IPS DF 19.7 (cell line): ENCODE measurements at regions not wholly inside any gene's neighbourhood (a gene's known extent, or its start where the extent isn't known, plus 50 kb on each side); places are given as distances from the start of the nearest gene placed in this dataset.

Source experiments
- DNase-seq: peaks from one replicate; pipeline ENCODE4 v3.0.0-alpha.2; 2013; ENCODE audit warnings: low read depth, low spot score

DNA sequence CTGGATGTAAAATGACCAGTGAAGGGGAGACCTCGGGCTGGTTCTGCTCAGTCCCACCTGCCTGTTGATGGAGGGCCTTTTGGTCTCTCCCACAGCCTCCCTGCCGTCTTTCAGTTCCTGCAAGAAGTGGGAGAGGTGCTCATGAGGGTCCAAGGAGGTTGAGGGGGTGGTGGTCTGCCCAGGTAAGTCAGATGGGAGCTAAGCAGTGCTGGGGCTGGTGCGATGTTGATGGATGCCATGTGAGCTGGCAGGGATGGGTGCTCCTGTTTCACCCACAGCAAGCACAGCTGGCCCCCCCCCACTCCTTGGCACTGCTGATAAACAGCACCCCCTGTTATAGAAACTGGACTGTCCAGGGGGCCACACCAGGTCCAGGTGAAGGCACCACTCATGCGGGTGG, 145.6 kb downstream of the NSG2 start:
- DNase-seq = no peak

DNA sequence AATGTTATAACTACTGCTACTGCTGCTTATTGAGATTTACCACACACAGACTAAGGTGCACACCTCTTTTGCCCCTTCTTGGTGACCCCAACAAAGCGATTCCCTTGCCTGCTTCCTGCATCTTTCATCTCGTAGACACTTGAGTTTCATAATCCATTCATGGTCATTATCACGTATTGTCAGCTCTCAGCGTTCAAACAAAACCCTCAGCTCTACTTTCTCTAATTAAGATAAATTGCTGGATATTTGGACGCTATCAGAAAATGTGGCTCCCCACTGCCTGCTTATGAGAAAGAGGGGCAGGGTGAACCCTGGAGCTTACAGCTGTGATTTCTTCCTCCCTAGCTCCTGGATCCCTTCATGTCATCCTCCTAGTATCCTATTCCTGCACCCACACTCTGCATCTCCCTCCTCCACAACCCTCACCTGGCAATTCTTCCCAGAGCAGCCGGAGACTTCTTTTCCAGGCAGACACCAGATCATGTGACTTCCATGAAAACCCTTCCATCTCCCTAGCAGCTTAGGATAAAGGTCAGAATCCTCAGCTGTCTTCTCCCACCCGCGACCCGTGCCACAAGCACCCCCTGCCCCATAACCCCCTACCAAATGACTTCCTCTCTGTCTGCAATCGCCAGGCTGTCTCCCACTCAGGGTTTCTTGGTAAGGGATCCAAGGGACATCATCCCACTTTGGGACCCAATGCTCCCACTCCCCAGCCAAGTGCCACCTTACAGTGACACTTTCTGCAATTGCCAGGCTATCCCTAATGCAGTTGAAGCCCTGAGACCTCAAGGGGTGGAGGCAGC, 146.5 kb downstream of the NSG2 start:
- no peak for DNase-seq

DNA sequence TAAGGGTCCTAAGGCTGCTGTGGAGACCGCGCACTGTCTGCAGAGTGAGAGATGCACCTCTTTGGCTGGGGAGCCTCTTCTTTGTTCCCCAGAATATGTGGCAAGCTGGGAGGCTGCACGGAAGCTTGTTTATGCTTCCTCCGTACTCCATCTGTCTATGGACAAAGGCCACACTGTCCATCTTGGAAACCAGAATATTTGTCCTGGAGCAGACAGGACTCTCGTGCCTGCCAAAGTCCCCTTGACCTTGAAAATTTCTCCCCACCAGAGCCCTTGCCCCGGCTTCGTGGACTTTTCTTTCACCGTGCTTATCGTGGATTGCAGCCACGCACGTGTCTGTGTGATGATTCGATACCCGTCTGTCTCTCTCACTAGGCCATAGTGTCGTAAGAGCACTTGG, 147.4 kb downstream of the NSG2 start:
- DNase-seq = no peak

DNA sequence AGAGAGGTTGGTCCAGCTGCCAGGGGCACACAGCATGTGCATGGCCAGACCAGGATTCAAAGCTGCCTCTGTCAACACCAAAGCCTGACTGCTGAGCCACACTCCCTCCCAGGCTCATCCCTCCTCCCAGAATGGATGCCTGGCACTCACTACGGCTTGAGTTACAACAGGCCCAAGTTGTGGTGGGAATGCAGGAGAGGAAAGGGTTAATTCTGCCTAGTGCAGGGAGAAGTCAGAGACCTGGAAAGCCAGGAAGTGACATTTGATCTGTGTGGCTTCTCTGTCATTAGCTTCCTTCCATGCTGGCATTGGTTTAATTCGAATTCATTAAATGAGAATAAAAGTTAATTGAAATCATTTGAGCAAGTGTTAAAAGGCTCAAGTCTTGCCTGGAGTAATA, 150.0 kb downstream of the NSG2 start:
- DNase-seq = peak; percentile 33

DNA sequence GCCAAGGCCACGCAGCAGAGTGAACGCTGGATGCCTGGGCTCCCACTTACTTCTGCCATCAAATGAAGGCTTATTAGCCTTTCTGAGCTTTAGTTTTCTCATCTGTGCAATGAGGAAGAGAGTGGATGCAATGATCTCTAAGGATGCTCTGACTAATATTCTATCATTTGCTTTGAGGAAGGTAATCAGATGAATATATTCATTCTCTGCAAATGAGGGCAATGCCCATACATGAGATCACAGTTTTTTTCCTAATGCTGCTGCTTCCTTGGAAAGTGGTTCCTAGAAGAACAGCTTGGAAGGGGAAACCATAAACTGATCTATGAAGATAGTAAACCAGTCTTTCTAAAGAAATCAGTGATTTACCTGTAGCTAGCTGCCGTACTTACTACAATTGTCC, 152.4 kb downstream of the NSG2 start:
- DNase-seq = no peak

DNA sequence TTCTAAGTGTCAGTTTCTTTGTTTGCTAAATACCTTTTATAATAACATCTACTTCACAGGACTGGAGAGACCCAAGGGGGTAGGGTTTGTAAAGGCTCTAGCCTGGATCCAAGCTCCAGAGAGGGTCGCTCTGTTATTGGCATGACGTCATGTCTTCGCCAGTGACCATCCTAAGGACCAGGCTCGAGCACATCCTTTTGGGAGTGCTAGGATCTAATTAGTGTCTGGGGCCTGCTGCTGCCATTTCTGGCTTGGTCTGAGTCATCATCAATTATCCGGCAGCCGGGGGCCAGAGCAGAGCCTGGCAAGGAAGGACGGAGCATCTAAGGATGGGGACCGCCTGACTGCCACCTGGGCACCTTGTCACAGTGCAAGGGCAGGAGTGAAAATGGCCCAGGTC, 153.0 kb downstream of the NSG2 start:
- DNase-seq = no peak

DNA sequence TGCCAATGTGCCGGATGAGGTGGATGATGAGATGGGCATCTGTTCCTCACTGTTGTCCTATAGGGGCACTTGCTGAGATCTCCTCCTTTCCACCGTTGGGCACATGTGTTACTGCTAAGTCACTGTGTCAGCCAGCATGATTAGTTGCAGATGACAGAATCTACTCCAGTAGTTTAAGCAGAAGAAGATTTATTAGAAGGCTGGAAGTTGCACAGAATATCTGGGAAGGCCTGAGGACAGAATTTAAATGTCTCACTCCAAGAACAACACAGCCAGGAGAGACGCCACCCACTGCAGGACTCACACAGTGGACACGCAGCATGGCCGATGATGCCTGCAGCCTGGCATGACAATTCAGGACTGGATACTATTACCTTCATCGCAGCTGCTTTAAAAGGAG, 157.5 kb downstream of the NSG2 start:
- DNase-seq = no peak

DNA sequence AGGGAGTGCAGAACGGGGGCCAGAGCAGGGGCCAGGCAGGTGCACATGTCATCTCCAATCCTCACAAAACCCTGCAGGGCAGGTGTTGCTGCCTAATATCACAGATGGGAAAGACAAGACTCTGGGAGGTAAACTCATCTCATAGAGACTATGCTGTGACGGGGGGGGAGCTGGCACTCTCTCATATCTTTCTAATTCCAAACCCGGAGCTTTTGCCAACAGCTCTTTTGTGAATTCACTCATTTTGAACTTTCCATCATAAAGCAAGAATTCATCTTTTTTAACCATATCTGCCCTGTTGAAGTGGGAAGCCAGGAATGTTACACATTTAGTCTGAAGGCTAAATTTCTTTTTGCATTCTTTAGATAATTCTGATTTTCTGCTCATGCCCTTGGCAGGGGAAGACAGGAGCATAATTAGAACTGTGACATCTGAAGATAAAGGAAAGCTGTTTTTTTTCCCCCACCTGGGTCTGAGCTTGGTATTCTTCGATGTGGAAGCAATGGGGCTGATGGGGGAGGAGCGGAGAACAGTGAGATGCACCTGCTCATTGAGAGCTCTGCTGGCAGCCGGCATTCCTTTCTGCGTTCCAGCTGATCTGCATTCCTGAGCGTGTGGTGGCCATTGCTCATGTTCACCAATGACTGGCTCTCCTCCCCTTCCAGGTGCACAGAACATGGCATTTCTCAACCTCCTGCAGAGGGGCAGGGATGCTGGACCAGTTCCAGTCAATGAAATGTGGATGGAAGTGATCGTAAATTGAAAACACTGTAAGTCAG, 159.2 kb downstream of the NSG2 start:
- DNase-seq = peak; percentile 75

DNA sequence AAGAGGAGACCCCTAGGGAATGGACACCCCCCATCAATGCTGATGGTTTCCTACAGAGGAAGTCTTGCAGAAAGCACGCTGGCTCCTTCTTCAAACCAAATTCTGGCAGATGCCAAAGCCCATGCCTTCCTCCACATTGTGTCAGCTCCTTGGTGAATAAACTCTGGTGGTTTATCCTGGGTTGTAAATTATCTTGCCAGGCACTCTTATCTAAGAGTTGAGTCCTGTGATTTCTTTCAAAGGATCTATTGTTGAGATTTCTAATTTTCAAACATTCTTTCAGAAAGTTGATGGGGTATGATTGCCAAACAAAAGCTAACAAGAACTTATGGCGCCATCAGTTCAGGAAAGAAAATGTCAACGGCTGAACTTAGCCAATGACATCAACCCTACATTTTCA, 160.4 kb downstream of the NSG2 start:
- no peak for DNase-seq

DNA sequence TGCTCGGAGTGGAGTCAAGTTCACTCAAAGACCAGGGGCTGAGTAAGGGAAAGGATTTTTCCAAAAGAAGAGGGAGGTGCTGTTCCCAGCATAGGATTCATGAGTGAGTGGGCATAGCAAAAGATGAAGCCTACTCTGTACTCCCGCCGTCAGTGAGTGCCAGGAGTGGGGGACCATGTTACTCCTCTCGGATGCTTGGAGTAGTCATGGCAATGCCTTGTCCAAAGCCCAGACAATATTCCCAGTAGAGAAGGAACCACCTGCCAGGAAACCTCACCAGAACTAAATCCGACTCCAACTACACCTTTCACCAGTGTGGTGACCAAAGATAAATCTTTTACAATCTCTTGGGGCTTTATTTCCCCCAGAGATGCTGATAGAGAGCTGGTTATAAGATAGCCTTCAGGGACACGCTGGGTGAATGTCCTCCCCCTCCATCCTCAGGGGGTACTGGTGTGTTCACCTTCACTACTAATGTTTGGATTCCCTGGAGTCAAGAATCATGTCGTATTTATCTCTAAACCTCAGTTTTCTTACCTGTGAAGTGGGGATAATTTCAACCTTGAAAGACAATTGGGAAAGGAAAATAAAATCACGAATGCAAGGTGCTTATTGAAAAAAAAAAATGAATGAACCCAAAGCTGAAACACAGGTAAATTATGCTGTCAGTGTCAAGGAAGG, 165.2 kb downstream of the NSG2 start:
- no peak for DNase-seq

DNA sequence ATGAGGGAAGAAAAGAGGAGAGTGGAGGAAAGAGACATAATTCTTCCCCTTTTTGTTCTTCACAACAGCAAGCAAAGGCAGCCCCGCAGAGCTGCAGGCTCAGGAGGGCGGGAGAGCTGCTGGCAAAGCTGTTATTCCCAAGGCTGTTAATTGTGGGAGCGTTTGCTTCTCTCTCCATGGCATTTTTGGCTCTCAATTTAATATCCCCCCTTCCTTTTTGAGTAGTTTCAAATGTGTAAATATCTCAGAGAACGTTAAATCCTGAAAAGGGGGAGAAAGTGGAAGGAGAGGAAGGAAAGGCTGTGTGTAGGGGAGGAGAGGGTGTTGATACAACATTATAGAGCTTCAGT, 165.7 kb downstream of the NSG2 start:
- DNase-seq = no peak

DNA sequence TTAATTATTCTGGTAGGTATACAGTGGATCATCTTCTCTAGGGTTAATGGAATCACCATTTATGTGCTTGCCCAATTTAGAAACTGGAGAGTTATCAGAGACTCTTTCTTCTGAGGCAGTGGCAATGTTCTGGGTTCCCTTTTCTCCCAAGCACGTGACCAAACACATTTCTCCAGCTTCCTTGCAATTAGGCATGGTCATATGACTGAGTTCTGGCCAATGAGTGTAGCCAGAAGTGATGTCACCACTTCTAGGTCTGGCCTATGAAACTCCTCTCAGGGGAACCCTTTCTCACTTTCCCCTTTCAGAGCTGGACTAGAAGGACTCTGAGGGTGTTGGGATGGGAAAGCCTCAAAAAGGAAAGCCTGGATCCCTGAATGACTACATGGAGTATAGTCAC, 172.0 kb downstream of the NSG2 start:
- no peak for DNase-seq

DNA sequence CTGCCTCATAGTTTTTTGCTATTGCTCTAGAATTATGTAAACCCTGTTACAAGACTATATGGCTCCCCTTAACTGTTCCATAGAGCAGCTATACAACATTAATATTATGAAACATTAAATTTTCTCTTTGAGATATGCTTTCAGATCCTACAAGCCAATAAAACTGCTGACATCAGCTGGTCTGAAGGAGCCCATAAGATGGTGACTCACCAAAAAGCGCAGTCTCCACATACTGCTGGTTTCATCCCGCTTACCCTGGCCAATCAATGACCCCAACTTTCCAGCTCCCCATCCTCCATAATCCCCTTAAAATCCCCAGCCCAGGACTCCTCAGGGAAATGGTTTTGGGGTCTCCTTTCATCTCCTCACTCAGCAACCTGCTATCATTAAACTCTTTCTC, 172.7 kb downstream of the NSG2 start:
- DNase-seq = no peak

DNA sequence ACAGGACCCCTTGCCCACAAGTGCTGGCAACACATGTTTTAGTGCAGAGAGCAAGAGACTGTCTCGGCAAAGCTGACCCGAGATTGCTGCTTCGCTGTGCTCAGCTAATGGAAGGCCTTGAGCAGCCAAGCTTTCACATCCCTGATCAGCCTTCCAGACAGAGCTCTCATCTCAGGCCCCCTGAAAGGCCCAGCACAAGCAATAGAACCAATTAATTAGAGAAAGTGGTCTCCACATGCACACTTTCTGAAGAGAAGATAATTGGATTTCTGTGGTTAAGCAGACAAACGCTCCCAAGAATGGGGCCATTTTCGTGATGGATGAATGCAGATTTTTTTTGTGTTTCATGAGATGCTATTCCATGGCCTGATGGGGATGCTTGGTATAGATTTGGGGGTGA, 174.9 kb downstream of the NSG2 start:
- no peak for DNase-seq

DNA sequence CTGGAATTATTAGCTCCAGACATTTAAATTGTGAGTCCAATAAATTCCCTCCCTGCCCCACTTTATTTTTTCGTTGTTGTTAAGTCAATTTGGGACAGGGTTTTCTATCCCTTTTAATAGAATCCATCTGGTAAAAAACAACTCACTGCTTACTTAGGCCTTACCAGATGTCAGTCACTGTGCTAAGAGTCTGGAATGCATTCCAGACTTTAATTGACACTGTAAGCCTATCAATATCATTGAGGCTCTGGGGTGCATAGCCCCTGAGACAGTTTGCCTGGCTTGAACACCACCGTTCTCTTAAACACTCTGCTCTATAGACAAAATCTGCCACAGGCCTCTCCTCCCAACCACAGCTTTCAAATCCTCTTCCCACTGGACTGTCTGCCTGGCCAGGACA, 175.9 kb downstream of the NSG2 start:
- no peak for DNase-seq

DNA sequence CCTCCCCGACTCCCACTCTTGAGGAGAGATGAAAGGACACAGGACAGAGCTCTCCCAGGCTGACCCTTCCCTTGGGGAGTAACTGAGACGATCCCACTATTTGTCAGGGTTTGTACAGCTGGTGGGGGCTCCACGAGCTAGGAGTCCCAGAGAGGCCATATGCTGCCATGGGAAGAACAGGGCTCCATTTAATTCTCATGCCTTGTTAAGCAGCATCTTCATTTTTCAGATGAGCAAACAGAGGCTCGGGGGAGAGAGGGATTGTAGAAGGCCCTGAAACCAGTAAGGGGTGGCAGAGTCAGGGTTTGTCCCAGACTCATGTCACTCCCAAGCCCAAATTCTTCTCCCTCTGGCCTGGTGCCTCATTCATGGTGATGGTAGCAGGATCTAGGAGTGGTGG, 176.4 kb downstream of the NSG2 start:
- DNase-seq = no peak

DNA sequence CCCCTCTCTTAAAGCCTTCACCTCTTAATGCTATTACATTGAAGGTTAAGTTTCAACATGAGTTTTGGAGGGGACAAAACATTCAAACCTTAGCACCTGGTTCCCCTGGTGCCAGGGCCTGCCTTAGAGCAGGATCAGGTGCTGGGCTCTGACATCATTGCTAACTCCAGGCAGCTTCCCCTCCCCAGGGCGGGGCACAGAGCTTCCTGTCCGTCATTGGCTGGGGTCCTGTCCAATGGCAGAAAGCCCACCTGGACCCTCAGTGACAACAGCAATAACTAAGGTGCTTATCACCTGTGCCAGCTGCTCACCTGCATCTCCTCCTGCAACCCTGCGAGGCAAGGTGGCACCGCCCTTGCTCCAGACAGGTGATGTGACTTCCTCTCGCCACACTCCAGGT, 177.4 kb downstream of the NSG2 start:
- no peak for DNase-seq

DNA sequence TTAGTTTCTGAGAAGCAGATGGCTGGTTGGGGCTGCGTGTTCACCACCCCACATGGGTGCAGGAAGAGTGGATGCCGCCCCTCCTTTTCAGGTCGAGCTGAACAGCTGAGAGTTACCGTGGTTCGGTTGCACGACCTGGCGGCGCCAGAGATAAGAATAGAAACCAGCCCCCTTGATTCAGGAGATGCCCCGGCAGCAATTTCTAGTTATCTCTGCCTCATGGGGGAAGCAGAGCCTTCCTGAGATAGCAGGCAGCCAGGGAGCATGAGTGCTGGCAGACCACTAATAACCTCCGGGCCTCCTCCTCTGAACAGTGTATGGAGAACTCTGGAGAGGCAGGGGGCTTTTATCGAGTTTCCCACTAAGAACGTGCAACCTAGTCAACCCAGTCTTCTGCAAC, 177.8 kb downstream of the NSG2 start:
- DNase-seq = no peak

DNA sequence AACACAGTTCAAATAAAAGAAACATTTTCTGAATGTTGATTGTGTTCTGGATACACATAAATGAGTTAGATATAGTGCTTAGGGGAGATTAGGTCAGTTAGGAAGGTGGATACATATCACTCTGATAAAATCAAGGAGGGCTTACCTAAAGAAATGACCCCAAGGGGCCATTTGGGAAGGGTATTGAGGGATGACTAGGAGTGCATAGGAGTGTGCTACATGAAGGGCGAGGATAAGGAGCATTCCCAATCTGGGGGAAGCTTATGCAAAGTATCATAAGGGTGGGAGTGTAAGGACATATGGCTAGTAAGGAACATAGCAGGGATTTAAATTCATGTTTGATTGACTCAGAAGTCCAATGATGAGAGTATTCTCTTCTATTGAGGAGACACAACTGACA, 183.6 kb downstream of the NSG2 start:
- no peak for DNase-seq

DNA sequence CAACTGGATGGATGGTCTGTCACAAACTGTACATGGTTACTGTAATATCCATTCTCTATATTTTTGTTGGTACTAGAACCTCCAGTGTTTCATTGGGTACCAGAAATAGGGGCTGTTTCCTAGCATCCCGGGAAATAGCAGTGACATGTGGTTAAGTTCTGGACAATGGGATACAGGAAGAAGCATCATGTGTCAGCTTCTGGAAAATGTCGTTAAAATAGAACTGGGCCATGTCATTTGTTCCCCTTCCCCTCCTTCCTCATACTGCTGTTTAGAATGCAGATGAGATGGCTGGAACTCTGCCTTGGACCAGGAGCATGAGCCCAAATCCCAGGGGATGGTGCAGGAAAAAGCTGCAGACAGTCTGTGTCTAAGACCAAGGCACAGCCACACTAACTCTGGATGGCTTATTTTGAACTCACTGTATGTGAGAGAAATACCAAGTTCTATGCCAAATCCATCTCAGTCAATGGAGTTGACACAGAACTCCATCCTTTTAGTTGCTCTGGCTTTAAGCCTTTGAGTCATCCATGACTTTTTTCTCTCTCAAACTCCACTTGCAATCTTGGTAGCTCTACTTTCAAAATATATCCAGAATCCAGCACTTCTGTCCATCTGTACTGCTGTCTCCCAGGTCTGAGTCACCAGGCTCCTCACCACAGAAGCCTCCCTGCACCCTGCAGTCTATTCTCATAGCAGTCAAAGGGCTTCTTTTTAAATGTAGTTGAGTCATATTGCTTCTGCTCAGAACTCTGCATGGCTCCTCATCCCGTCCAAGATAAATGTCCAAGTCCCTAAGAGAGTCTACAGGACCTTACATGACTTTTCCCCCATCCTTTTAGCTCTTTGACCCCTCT, 184.2 kb downstream of the NSG2 start:
- DNase-seq = no peak

DNA sequence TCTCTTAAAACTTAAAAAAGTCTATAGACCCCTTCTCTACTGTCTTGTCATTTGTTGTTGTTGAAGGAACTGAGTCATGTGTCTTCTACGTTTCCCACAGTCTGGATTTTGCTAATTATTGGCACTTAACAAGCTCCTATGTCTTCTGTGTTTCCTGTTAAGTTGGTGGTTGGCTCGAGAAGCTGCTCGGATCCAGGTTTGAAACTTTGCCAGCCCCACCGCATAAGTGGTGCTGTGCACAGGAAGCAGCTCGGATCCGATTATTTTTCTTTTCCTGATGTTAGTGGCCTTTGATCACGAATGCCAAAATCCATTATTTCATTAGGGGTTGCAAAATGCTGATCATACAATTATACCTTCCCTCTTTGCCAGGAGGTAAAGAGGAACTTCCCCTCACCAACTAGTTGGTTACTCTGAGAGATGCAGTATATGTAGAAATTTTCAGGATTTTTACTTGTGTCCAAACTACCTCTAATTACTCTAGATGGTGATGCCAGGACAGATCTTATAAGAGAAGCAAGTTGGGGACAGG, 186.5 kb downstream of the NSG2 start:
- no peak for DNase-seq

DNA sequence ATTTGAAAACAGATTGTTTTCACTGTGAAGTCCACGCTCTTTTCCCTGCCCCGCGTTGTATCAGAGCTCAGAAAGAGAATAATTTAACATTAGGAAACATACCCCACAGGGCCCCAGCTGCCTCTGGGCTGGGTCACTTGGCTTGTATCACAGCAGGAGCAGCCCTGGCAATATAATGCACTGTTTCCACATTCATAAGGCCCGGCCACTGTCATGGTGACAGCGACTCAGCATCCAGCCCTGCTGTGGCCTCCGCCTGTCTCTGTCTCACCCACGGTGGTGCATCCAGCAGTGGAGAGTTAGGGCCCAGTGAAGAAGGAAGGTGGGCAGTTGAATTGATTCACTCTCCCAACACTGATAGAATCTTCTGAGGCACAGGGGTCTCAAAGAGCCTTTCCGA, 188.9 kb downstream of the NSG2 start:
- no peak for DNase-seq
